ENCODE measurements at regions not wholly inside any gene's neighbourhood (a gene's known extent, or its start where the extent isn't known, plus 50 kb on each side); places are given as distances from the start of the nearest gene placed in this dataset.

- ATAC-seq (no peak), DNase-seq (no peak)
- Mint-ChIP-seq H3K27ac (no peak overlapping the region), H3K27me3 (no peaks in the 10 kb centered on the region), H3K9me3 (peaks cover 12 to 29% of the 10 kb centered on the region in 2 donors), H3K4me1 (no peaks in the 10 kb centered on the region), H3K4me3 (no peak overlapping the region)
Measured at GRCh38 chr4:96691521-96691920, 851.6 kb downstream of the PDHA2 start.

GRCh38 chr4:96698831-96699230, 858.9 kb downstream of the PDHA2 start:
- Mint-ChIP-seq H3K4me3 (no peak overlapping the region), H3K4me1 (no peaks in the 10 kb centered on the region), H3K27ac (no peak overlapping the region), H3K27me3 (no peaks in the 10 kb centered on the region), H3K9me3 (peaks cover under 1 to 5% of the 10 kb centered on the region in 2 donors)
- ATAC-seq (no peak), DNase-seq (no peak)

GRCh38 chr4:96703265-96703664, 863.4 kb downstream of the PDHA2 start:
- no peak overlapping the region for H3K4me3 Mint-ChIP-seq
- H3K27me3 Mint-ChIP-seq: no peaks in the 10 kb centered on the region
- no peak for ATAC-seq
- DNase-seq: no peak
- H3K9me3 Mint-ChIP-seq: peaks cover 0 to 5% of the 10 kb centered on the region in 2 donors
- no peaks in the 10 kb centered on the region for H3K4me1 Mint-ChIP-seq
- no peak overlapping the region for H3K27ac Mint-ChIP-seq

GRCh38 chr4:96708766-96709165, 868.9 kb downstream of the PDHA2 start:
- Mint-ChIP-seq H3K4me3 (no peak overlapping the region), H3K27me3 (no peaks in the 10 kb centered on the region), H3K9me3 (no peaks in the 10 kb centered on the region), H3K27ac (no peak overlapping the region), H3K4me1 (no peaks in the 10 kb centered on the region)
- ATAC-seq (no peak), DNase-seq (no peak)

DNA sequence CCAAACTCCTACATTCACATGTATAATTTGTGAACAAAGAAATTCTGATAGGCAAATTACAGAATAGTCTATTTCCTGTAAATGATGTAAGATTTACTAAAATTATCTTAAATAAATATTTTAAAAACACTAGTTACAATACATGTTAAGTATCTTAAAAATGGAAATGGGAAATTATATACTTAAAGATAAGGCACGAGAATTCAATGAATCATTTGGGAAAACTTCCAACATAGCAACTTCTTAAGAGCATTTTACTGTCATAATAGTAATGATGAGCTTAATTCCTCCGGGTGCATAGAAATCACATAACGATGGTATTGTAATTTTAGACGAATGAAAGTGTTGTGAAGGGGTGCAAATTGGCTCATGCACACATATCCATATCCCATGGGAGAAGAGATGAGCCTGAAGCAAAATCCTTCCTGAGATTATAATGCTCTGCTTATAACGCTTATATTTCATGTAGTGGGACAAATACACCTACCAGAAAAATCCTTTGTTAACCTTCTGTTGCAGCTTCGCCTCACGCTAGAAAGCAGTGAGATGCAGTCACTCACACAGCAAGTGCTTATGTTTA, 873.5 kb downstream of the PDHA2 start:
- peaks cover 4 to 6% of the 10 kb centered on the region in 2 donors for H3K9me3 Mint-ChIP-seq
- no peak for ATAC-seq
- H3K27ac Mint-ChIP-seq: no peak overlapping the region
- no peak overlapping the region for H3K4me3 Mint-ChIP-seq
- no peaks in the 10 kb centered on the region for H3K27me3 Mint-ChIP-seq
- no peak for DNase-seq
- H3K4me1 Mint-ChIP-seq: no peaks in the 10 kb centered on the region

DNA sequence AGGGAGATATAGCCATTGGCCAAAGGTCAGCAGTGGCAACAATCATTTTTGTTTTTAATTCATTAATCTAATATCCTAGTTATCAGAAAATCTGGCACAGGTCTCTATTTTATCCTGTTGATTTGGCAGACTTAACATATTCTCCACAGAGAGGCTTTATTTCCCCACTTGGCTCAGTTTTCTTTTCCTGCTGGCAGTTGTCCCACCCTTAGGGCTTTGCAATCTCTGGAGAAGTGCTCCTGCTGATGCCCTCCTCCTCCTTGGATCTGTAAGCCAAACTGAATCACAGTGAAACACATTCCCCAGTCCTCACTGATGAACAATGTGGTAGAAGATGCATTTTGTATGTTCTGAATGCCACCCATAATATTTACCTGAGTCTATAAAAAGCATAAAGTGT, 889.7 kb downstream of the PDHA2 start:
- Mint-ChIP-seq H3K4me3 (no peak overlapping the region), H3K4me1 (no peaks in the 10 kb centered on the region), H3K9me3 (peaks cover 6% of the 10 kb centered on the region in 2 donors), H3K27me3 (no peaks in the 10 kb centered on the region), H3K27ac (no peak overlapping the region)
- no peak for DNase-seq
- ATAC-seq: no peak

DNA sequence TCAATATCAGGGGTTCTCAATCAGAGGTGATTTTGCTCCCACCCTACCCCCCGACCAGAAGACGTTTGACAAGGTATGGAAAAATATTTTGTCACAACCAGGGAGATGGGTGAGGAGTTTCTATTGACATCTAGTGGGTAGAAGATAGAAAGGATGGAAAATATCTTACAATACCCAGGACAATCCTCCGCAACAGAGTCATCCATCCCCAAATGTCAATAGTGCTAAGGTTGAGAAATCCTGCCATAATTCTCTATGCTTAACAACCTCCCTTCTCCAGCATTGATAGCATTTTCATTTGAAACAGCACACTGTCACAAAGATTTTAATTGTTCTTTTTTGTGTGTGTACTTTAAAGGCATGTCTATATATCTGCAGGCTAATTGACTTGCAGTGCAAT, 890.5 kb downstream of the PDHA2 start:
- no peaks in the 10 kb centered on the region for H3K4me1 Mint-ChIP-seq
- no peaks in the 10 kb centered on the region for H3K27me3 Mint-ChIP-seq
- ATAC-seq (no peak), DNase-seq (no peak)
- peaks cover 6% of the 10 kb centered on the region in 2 donors for H3K9me3 Mint-ChIP-seq
- no peak overlapping the region for H3K27ac Mint-ChIP-seq
- no peak overlapping the region for H3K4me3 Mint-ChIP-seq

GRCh38 chr4:96736352-96736889, 896.5 kb downstream of the PDHA2 start:
- DNase-seq: no peak
- H3K9me3 Mint-ChIP-seq: peaks cover 6% of the 10 kb centered on the region in 2 donors
- H3K27ac Mint-ChIP-seq: no peak overlapping the region
- no peaks in the 10 kb centered on the region for H3K4me1 Mint-ChIP-seq
- ATAC-seq: no peak
- no peak overlapping the region for H3K4me3 Mint-ChIP-seq
- no peaks in the 10 kb centered on the region for H3K27me3 Mint-ChIP-seq

DNA sequence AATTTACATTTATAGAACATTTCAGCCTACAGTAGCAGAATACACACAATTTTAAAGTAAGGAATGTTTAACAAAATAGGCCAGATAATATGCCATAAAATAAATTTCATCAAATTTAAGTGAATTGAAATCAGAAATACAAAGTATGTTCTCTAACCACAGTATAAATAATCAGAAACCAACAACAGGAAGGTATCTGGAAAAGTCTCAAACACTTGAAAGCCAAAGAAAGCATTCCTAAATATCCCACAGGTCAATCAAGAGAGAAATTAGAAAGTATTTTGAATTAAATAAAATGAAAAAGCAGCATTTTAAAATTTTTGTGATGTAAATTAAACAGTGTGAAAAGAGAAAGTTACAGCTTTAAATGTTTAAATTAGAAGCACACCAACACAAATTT, 899.2 kb downstream of the PDHA2 start:
- no peaks in the 10 kb centered on the region for H3K4me1 Mint-ChIP-seq
- no peak for DNase-seq
- no peak overlapping the region for H3K4me3 Mint-ChIP-seq
- no peak overlapping the region for H3K27ac Mint-ChIP-seq
- ATAC-seq: no peak
- no peaks in the 10 kb centered on the region for H3K27me3 Mint-ChIP-seq
- peaks cover 0 to 6% of the 10 kb centered on the region in 2 donors for H3K9me3 Mint-ChIP-seq

DNA sequence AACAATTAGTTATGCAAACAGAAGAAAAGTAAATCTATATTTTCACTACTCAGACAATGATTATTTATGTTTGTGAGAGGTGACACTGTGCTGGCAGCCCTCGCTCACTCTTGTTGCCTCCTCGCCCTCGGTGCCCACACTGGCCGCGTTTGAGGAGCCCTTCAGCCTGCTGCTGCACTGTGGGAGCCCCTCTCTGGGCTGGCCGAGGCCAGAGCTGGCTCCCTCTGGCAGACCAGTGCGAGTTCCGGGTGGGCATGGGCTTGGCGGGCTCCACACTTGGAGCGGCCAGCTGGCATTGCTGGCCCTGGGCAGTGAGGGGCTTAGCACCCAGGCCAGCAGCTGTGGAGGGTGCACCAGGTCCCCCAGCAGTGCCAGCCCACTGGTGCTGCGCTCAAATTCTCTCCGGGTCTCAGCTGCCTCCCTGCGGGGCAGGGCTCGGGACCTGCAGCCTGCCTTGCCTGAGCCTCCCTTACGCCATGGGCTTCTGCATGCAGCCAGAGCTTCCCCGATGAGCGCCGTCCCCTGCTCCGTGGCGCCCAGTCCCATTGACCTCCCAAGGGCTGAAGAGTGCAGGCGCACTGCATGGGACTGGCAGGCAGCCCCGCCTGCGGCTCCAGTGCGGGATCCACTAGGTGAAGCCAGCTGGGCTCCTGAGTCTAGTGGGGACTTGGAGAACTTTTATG, 902.6 kb downstream of the PDHA2 start:
- ATAC-seq (no peak), DNase-seq (no peak)
- Mint-ChIP-seq H3K27me3 (no peaks in the 10 kb centered on the region), H3K27ac (no peak overlapping the region), H3K4me1 (no peaks in the 10 kb centered on the region), H3K9me3 (peaks cover 0 to 6% of the 10 kb centered on the region in 2 donors), H3K4me3 (no peak overlapping the region)

GRCh38 chr4:96744676-96745075, 904.8 kb downstream of the PDHA2 start:
- ATAC-seq (no peak), DNase-seq (no peak)
- Mint-ChIP-seq H3K4me3 (no peak overlapping the region), H3K27ac (no peak overlapping the region), H3K4me1 (no peaks in the 10 kb centered on the region), H3K9me3 (peaks cover 2 to 19% of the 10 kb centered on the region in 2 donors), H3K27me3 (no peaks in the 10 kb centered on the region)

- Mint-ChIP-seq H3K27ac (no peak overlapping the region), H3K27me3 (no peaks in the 10 kb centered on the region), H3K4me1 (no peaks in the 10 kb centered on the region), H3K4me3 (no peak overlapping the region), H3K9me3 (peaks cover 12 to 20% of the 10 kb centered on the region in 2 donors)
- ATAC-seq: no peak
- no peak for DNase-seq
Measured at GRCh38 chr4:96753216-96753615, 913.3 kb downstream of the PDHA2 start.

- no peak for ATAC-seq
- no peak for DNase-seq
- H3K9me3 Mint-ChIP-seq: peaks cover 0 to 5% of the 10 kb centered on the region in 2 donors
- H3K4me1 Mint-ChIP-seq: no peaks in the 10 kb centered on the region
- H3K4me3 Mint-ChIP-seq: no peak overlapping the region
- no peaks in the 10 kb centered on the region for H3K27me3 Mint-ChIP-seq
- no peak overlapping the region for H3K27ac Mint-ChIP-seq
Measured at GRCh38 chr4:96755569-96756484, 915.9 kb downstream of the PDHA2 start.

DNA sequence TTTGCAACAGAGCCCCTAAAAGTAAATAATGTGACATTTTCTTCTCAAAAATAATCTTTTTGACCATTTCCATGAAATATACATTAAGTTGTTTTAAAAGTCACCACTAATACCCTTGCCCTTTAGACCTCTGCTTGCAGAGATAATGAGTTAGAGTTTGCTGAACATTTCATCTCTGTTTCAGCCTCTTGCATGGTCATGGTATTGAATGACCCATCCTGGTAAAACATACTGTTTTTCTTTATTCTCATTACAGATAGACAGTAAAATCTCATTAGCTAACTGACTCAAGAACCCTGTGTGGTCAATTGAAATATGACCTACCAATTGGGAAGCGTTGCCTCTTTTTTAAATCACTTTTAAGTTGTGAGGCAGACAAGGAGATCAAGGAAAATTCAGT, 916.7 kb downstream of the PDHA2 start:
- DNase-seq (no peak), ATAC-seq (no peak)
- H3K27me3 Mint-ChIP-seq: no peaks in the 10 kb centered on the region
- H3K4me3 Mint-ChIP-seq: no peak overlapping the region
- H3K4me1 Mint-ChIP-seq: no peaks in the 10 kb centered on the region
- H3K9me3 Mint-ChIP-seq: peaks cover 0 to 5% of the 10 kb centered on the region in 2 donors
- H3K27ac Mint-ChIP-seq: no peak overlapping the region

GRCh38 chr4:96763546-96763945, 923.7 kb downstream of the PDHA2 start:
- ATAC-seq (no peak), DNase-seq (no peak)
- peaks cover 4 to 9% of the 10 kb centered on the region in 2 donors for H3K9me3 Mint-ChIP-seq
- no peak overlapping the region for H3K27ac Mint-ChIP-seq
- H3K4me3 Mint-ChIP-seq: no peak overlapping the region
- no peaks in the 10 kb centered on the region for H3K4me1 Mint-ChIP-seq
- H3K27me3 Mint-ChIP-seq: no peaks in the 10 kb centered on the region

DNA sequence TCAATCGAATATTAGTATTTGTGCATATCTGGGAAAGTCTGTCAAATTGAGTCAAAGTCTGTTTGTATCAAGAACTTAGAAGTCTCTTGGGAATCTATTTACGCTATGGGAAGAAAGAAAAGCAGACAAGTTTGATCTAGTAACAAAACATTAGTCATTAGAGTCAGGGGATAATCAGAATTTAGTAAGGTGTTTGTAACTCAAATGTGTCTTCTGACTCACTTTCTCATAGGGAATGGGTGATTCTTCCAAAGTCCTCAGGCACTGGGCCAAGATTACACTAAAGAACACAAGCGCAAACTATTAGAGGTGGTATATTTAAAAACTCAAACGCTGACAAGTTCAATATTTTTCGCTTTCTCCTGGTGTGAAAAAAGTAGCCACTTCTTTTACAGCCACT, 926.5 kb downstream of the PDHA2 start:
- Mint-ChIP-seq H3K27me3 (no peaks in the 10 kb centered on the region), H3K4me1 (no peaks in the 10 kb centered on the region), H3K4me3 (no peak overlapping the region), H3K9me3 (peaks cover 4 to 9% of the 10 kb centered on the region in 2 donors), H3K27ac (no peak overlapping the region)
- no peak for DNase-seq
- no peak for ATAC-seq

Data from stimulated activated naive CD8-positive, alpha-beta T cell treated with anti-CD3 and anti-CD28 coated beads, Interleukin-15, amount 100 ng/mL, for 72 hours (primary cell).